ENCODE measurements at regions not wholly inside any gene's neighbourhood (a gene's known extent, or its start where the extent isn't known, plus 50 kb on each side); places are given as distances from the start of the nearest gene placed in this dataset.

DNA sequence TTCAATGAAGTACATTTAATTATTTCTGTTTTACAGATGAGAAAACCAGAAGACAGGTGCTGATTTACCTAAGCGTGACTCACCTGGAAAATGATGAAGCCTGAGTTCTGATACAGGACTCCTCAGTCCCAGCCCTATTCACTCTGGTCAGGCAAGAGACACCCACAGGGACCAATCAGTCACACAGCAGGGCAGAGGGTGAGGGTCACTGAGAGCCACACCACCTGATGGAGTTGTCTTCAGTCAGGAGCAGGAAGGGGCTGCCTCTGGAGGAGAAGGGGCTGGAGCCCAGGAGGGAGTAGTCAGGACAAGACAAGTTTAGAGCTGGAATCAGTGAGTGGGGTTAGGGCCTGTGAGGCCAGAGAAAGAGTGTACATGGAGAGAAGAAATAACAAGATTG is 251.2 kb upstream of the MOCS1 start:
- ChIA-PET CTCF (no interaction called here), POLR2A (no interaction called here)
- TF ChIP-seq, protein P1, sequence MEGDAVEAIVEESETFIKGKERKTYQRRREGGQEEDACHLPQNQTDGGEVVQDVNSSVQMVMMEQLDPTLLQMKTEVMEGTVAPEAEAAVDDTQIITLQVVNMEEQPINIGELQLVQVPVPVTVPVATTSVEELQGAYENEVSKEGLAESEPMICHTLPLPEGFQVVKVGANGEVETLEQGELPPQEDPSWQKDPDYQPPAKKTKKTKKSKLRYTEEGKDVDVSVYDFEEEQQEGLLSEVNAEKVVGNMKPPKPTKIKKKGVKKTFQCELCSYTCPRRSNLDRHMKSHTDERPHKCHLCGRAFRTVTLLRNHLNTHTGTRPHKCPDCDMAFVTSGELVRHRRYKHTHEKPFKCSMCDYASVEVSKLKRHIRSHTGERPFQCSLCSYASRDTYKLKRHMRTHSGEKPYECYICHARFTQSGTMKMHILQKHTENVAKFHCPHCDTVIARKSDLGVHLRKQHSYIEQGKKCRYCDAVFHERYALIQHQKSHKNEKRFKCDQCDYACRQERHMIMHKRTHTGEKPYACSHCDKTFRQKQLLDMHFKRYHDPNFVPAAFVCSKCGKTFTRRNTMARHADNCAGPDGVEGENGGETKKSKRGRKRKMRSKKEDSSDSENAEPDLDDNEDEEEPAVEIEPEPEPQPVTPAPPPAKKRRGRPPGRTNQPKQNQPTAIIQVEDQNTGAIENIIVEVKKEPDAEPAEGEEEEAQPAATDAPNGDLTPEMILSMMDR (IDR thresholded peaks at IDR 0.05): no peak
- intact Hi-C loops (cut with micrococcal nuclease): no loop called here
- DNase-seq (no peak), ATAC-seq (ENCODE audit: low read depth) (no peak)
- Mint-ChIP-seq H3K9me3 (peaks cover 25% of the 10 kb centered on the region), H3K27me3 (no peaks in the 10 kb centered on the region), H3K4me3 (no peak overlapping the region), H3K36me3 (ENCODE audit: low read depth) (no peaks in the 10 kb centered on the region), H3K27ac (no peak overlapping the region), H3K4me1 (no peaks in the 10 kb centered on the region)

DNA sequence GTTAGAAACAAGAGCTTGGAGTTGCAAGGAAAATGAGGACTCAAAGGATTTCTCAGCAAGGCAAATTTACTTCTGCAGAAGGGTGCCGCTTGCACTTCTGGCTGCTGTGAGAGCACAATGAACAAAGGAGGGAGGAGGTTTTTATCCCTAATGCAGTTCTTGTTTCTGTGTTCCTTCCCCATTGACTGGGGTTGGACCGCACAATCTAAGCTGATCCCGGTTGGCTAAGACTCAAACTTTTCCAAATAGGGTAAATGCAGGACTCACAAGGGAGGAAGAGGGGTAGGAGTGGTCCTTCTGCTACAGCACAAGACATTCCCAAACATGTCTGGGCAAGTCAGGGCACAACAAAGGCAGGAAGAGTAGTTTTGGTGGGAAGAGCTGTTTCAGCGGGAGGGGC is 249.6 kb upstream of the MOCS1 start:
- Mint-ChIP-seq H3K27me3 (no peaks in the 10 kb centered on the region), H3K36me3 (ENCODE audit: low read depth) (no peaks in the 10 kb centered on the region), H3K4me3 (no peak overlapping the region), H3K9me3 (peaks cover 25% of the 10 kb centered on the region), H3K4me1 (no peaks in the 10 kb centered on the region), H3K27ac (no peak overlapping the region)
- DNase-seq: no peak
- no peak for ATAC-seq (ENCODE audit: low read depth)
- POLR2A ChIA-PET: no interaction called here
- intact Hi-C loops (cut with micrococcal nuclease): no loop called here
- TF ChIP-seq, protein P1 (IDR thresholded peaks at IDR 0.05): no peak
- CTCF ChIA-PET: no interaction called here

DNA sequence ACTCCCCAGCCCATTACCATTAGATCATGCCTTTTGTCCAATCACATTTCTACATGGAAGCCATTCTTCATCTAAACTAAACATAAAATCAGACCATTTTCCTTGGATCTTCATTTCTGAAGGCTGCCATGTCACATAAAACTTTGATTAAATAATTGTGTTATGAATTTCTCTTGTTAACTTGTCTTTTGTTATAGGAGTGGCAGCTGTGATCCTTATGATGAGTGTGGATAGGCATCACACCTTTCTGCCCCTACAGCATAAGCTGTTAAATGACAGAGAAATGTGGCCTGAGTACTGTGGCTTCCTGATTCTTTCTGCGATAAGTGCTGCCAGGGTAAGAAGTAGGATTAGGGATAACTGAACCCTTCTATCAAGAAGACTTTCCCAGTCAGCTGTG is 247.1 kb upstream of the MOCS1 start:
- Mint-ChIP-seq H3K27me3 (peaks cover 6% of the 10 kb centered on the region), H3K9me3 (peaks cover 25% of the 10 kb centered on the region), H3K4me1 (no peaks in the 10 kb centered on the region), H3K4me3 (no peak overlapping the region), H3K27ac (no peak overlapping the region), H3K36me3 (ENCODE audit: low read depth) (no peaks in the 10 kb centered on the region)
- TF ChIP-seq, protein P1 (IDR thresholded peaks at IDR 0.05): no peak
- POLR2A ChIA-PET: no interaction called here
- CTCF ChIA-PET: no interaction called here
- intact Hi-C loops (cut with micrococcal nuclease): no loop called here
- no peak for ATAC-seq (ENCODE audit: low read depth)
- DNase-seq: no peak

DNA sequence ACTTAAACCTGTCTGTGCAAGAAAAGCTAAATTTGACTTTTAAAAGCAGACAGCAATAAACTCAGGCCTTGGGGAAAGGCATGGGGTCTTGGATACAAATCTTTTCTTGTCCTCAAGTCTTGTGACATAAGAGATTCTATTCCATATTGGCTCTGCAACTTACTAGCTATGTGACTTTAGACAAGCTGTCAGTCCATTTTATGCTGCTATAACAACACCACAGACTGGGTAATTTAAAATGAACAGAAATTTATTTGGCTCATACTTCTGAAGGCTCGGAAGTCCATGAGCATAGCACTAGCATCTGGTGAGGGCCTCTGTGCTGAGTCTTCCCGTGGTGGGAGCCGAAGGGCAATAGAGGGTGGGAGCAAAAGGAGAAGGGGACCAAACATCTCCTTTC is 246.0 kb upstream of the MOCS1 start:
- H3K36me3 Mint-ChIP-seq (ENCODE audit: low read depth): no peaks in the 10 kb centered on the region
- intact Hi-C loops (cut with micrococcal nuclease): no loop called here
- ChIA-PET POLR2A (no interaction called here), CTCF (no interaction called here)
- no peak overlapping the region for H3K4me3 Mint-ChIP-seq
- peaks cover 6% of the 10 kb centered on the region for H3K27me3 Mint-ChIP-seq
- peaks cover 25% of the 10 kb centered on the region for H3K9me3 Mint-ChIP-seq
- TF ChIP-seq, protein P1 (IDR thresholded peaks at IDR 0.05): no peak
- DNase-seq (no peak), ATAC-seq (ENCODE audit: low read depth) (no peak)
- no peak overlapping the region for H3K27ac Mint-ChIP-seq
- H3K4me1 Mint-ChIP-seq: no peaks in the 10 kb centered on the region

DNA sequence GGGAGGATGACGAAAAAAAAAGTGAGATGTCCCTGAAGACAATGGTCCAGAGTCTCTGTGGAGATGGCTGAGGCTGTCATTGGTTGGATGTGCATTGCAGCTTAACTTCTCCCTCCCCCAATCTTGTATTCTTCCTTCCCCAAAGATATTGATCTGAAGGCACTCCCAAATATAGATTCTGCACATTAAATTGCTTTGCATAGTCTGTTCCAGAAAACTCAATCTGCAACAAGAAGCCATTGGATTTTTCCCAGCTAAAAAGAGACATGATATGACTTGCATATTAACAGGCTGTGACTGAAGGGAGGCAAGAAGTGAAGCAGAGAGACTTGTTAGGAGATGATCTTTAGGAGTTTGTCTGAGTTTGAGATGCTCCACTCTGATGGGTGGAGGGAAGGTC is 245.2 kb upstream of the MOCS1 start:
- POLR2A ChIA-PET: no interaction called here
- Mint-ChIP-seq H3K36me3 (ENCODE audit: low read depth) (no peaks in the 10 kb centered on the region), H3K27me3 (peaks cover 6% of the 10 kb centered on the region), H3K4me3 (no peak overlapping the region), H3K4me1 (no peaks in the 10 kb centered on the region), H3K9me3 (peaks cover 21% of the 10 kb centered on the region), H3K27ac (no peak overlapping the region)
- intact Hi-C loops (cut with micrococcal nuclease): no loop called here
- ATAC-seq (ENCODE audit: low read depth) (no peak), DNase-seq (no peak)
- TF ChIP-seq, protein P1 (IDR thresholded peaks at IDR 0.05): no peak
- CTCF ChIA-PET: no interaction called here

Measured in activated B cell treated with CpG ODN at 0.5 μM for 24 hours (primary cell).